ENCODE measurements at regions not wholly inside any gene's neighbourhood (a gene's known extent, or its start where the extent isn't known, plus 50 kb on each side); places are given as distances from the start of the nearest gene placed in this dataset.
"Not testable (repeated sequence)": the region's sequence is repeated elsewhere in the genome, so short reads cannot be mapped to it uniquely, and the experiment has no call there.

GRCh38 chr6:135603249-135603648, 105.7 kb upstream of the AHI1 start:
- no peak overlapping the region for H3K4me3 ChIP-seq (ENCODE audit: low read depth, low read length)
- DNase-seq (ENCODE audit: low read depth) = no peak

DNA sequence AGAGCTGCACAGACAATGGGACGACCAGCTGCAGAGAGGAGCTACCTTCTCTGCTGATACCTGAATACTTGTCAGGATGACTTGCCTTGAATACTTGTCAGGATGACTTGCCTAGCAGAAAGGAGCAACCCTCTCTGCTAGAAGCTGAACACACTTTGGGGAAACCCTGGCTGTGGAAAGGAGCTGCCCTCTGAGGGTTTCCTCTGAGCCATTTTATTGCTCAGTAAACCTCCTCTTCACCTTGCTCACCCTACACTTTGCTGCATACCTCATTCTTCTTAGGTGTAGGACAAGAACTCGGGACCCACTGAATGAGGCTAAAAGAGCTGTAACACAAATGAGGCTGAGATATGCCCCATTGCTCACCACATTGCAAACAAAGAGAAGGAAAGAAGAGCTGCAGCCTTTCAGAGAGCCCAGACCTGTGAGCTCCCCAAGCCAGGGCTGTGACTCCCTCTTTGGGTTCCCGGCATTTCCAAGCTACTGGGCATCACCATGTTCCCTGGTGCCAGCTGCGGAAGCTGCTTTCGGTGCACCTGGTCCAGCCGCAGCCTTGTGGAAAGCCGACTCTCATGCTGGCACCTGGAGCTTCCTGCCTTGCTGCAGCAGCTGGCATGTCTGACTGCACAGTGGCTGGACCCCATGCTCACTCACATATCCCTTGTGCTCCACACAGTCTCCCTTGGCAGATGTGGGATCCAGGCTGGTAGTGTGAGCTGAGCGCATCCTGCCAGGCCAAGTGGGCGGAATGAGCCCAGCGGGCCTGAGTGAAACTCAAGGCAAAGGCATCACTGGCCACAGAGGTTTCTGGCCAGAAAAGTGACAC, 106.7 kb upstream of the AHI1 start:
- no peak for DNase-seq (ENCODE audit: low read depth)
- H3K4me3 ChIP-seq (ENCODE audit: low read depth, low read length) = no peak overlapping the region

- H3K4me3 ChIP-seq (ENCODE audit: low read depth, low read length) = no peak overlapping the region
Measured at GRCh38 chr6:135605278-135605790, 107.8 kb upstream of the AHI1 start.

GRCh38 chr6:135606392-135606791, 108.9 kb upstream of the AHI1 start:
- no peak overlapping the region for H3K4me3 ChIP-seq (ENCODE audit: low read depth, low read length)
- no peak for DNase-seq (ENCODE audit: low read depth)

More at GRCh38 chr6:135605278-135605790, 107.8 kb upstream of the AHI1 start:
- DNase-seq (ENCODE audit: low read depth) = no peak

DNA sequence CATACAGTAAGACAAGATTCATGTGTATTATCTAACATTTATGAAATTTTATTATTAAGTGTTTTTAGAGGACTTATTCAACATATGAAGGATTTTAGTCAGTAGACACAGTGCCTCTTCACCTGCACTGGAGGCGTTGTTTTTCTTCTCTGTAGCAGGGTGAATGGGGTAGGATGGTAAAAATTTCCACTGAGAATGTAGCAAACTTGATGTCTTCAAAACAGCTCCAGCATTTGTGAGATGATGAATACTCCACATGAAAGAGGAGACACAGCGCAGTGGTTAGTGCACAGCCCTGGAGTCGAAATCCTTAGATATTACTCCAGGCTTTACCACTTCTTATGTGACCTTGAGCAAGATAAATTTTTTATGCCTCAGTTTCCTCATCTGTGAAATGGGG, 110.5 kb upstream of the AHI1 start:
- DNase-seq (ENCODE audit: low read depth) = no peak
- no peak overlapping the region for H3K4me3 ChIP-seq (ENCODE audit: low read depth, low read length)

DNA sequence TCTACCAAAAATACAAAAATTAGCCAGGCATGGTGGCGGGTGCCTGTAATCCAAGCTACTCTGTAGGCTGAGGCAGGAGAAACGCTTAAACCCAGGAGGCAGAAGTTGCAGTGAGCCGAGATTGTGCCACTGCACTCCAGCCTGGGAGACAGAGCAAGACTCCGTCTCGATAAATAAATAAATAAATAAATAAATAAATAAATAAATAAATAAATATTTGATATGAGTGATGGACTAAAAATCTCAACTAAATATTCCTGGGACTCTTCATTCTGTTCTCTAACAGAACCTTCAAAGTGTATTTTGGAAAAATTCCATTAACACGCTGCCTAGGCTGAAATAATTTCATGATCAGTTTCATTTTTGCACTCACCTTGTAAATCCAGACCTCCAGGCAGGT, 112.7 kb upstream of the AHI1 start:
- DNase-seq (ENCODE audit: low read depth) = not testable (repeated sequence)

GRCh38 chr6:135616655-135617054, 119.1 kb upstream of the AHI1 start:
- no peak overlapping the region for H3K4me3 ChIP-seq (ENCODE audit: low read depth, low read length)
- DNase-seq (ENCODE audit: low read depth) = no peak

More for the DNA sequence above, 112.7 kb upstream of the AHI1 start:
- not testable (repeated sequence) for H3K4me3 ChIP-seq (ENCODE audit: low read depth, low read length)

DNA sequence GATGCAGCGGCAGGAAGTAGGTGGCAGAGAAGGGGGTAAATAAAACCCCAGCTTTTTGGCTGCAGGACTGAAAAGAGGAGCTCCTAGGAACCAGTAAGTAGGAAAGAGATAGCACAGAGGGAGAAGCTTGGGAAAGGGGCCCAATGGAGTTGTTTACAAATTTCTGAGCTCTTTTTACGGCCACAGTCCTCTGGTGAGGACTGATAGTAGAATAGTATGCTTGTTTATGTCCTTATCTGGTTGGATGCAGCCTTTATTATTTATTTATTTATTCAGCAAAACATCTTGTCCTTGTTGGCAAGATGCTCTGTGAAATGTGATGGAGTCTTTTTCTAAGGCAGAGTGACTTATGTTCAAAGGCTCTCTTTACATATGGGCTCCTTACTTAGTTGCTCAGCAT, 119.7 kb upstream of the AHI1 start:
- no peak for DNase-seq (ENCODE audit: low read depth)
- no peak overlapping the region for H3K4me3 ChIP-seq (ENCODE audit: low read depth, low read length)

- DNase-seq (ENCODE audit: low read depth) = no peak
- H3K4me3 ChIP-seq (ENCODE audit: low read depth, low read length) = no peak overlapping the region
Measured at GRCh38 chr6:135622081-135622480, 124.5 kb upstream of the AHI1 start.

DNA sequence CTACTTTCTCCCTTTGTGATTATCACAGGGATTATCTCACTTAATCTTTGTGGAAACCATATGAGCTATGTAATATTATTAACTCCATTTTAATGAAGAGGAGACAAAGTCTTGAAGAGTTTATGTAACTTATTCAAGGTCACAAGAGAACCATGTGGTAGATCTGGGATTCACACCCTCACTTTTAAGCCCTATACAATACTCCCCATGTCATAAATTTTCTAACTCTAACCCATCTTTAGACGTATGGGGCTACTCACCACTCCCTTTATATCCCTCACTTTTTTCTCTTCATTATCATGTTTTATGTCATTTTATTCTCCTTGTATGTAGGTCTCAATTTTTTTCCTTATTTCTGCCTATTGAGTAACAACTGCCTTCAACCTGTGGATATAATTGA, 126.4 kb upstream of the AHI1 start:
- DNase-seq (ENCODE audit: low read depth) = no peak
- no peak overlapping the region for H3K4me3 ChIP-seq (ENCODE audit: low read depth, low read length)

DNA sequence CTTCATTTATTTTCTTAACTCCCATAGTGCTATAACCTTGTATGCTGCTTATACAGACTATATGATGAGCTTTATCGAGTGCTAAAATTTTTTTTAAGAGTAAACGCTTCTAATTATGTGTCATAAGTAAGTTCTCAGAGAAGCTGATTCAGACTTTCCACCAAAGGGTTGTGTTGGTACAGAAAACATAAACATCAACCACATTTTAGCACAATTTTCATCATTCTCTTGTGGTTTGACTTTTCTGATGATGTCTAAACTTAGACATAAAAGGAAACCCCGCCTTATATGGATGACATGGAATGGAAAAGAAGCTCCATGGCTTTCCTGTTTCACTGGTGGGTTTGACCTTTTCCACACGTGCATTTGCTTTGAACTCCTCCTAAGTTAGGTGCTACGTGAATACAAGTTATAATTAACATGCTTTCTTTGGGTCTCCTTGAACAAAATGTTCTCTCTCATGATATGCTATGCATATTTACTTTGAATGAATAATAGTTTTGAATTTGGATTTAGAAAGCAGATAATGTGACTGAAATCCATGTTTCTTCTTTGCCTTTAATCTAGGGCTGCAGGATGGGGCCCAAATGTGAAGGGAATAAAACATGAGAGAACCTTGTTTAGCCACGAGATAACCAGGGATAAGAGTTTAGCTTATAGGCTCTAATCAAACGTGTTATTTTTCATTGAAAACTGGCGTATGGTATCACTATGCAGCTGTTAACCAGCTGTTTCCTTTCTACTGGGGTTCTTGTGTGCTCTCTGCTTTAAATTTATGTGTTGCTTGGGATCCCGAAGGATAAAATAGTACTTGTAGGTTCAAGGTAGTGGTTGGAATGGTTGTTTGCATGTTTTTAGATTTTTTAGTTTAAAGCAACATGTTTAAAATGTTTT, 127.1 kb upstream of the AHI1 start:
- DNase-seq (ENCODE audit: low read depth) = peak; percentile 15
- no peak overlapping the region for H3K4me3 ChIP-seq (ENCODE audit: low read depth, low read length)

DNA sequence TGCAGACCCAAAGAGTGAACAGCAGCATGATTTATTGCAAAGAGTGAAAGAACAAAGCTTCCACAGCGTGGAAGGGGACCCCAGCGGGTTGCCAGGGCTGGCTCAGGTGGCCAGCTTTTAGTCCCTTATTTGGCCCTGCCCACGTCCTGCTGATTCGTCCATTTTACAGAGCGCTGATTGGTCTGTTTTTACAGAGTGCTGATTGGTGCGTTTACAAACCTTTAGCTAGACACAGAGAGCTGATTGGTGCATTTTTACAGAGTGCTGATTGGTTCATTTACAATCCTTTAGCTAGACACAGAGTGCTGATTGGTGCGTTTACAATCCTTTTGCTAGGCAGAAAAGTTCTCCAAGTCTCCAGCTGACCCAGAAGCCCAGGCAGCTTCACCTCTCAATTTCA, 128.5 kb upstream of the AHI1 start:
- DNase-seq (ENCODE audit: low read depth); H3K4me3 ChIP-seq (ENCODE audit: low read depth, low read length): not testable (repeated sequence)

DNA sequence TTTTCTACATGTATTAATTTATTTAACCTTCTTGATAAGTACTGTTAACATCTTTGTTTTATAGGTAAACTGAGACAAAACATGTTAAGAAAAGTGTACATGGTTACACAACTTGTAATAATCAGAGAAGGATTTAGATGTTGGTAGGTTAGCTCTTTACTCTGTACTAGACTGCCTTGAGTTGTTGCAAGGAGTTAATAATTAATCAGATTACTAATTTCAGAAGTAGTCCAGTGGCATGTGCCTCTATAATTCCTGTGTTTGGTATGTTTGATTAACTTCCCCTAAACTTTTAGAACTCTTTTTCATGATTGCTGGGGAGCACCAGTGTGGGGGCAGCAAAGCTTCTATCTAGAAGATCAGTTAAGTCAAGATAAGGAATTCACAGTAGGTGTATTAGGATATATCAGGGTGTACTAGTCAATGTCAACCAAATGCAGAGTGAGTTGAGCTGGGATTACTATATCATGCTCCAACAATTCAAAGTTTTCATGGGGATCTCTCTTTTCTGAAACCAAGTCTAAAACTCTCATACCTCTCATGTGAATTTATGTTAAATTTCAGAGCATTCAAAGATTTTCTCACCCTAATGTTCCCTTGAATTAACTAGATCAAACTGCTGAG, 129.7 kb upstream of the AHI1 start:
- no peak for DNase-seq (ENCODE audit: low read depth)

GRCh38 chr6:135630789-135631376, 133.3 kb upstream of the AHI1 start:
- DNase-seq (ENCODE audit: low read depth) = no peak
- H3K4me3 ChIP-seq (ENCODE audit: low read depth, low read length) = no peak overlapping the region

More for the DNA sequence above, 129.7 kb upstream of the AHI1 start:
- no peak overlapping the region for H3K4me3 ChIP-seq (ENCODE audit: low read depth, low read length)

- DNase-seq (ENCODE audit: low read depth) = no peak
- H3K4me3 ChIP-seq (ENCODE audit: low read depth, low read length) = no peak overlapping the region
Measured at GRCh38 chr6:135631821-135632220, 134.3 kb upstream of the AHI1 start.

GRCh38 chr6:135633573-135633972, 136.0 kb upstream of the AHI1 start:
- no peak overlapping the region for H3K4me3 ChIP-seq (ENCODE audit: low read depth, low read length)
- no peak for DNase-seq (ENCODE audit: low read depth)

DNA sequence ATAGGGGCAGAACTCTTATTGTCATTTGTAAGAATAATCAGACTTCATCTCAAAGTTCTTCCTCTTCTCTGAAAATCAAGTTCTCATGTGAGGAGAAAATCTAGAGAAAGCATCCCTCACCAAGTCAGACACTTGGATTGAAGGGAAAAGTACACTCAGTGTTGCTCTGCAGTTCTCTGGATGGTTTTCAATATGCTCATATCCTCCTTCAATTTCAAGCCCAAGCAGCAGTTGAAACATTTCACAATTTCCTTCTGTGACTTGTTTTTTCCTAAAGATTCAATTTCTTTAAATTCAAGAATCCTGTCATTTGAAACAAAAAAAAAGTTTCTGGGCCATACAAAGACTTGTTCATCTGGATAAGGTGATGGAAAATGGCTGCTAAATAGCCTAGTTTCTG, 140.2 kb upstream of the AHI1 start:
- H3K4me3 ChIP-seq (ENCODE audit: low read depth, low read length) = no peak overlapping the region
- peak; percentile 22 for DNase-seq (ENCODE audit: low read depth)

GRCh38 chr6:135638108-135638507, 140.6 kb upstream of the AHI1 start:
- no peak for DNase-seq (ENCODE audit: low read depth)
- no peak overlapping the region for H3K4me3 ChIP-seq (ENCODE audit: low read depth, low read length)

- no peak for DNase-seq (ENCODE audit: low read depth)
- no peak overlapping the region for H3K4me3 ChIP-seq (ENCODE audit: low read depth, low read length)
Measured at GRCh38 chr6:135640048-135640447, 142.5 kb upstream of the AHI1 start.
